GM13977 (cell line): ENCODE measurements at regions not wholly inside any gene's neighbourhood (a gene's known extent, or its start where the extent isn't known, plus 50 kb on each side); places are given as distances from the start of the nearest gene placed in this dataset.

Experiments
- DNase-seq: peaks from one replicate; pipeline ENCODE4 v3.0.0; 2012; ENCODE audit warnings: low spot score
- CTCF ChIP-seq: IDR thresholded peaks from 2 replicates; pipeline ENCODE4 v1.5.1; 2012; ENCODE audit warnings: mild to moderate bottlenecking, control low read depth; ENCODE audit not compliant: insufficient read depth; ENCODE audit errors: extremely low read depth, missing control alignments
- in situ Hi-C: fragments of 300-500 bp; cut with MboI; formaldehyde crosslinking; loops from one replicate; pipeline ENCODE4 v1.12.0; 2022; ENCODE audit warnings: low sequenced_read_pairs, low pct_unique_long_range_greater_than_20kb, mixed read lengths, inconsistent platforms; ENCODE audit not compliant: unreplicated experiment

DNA sequence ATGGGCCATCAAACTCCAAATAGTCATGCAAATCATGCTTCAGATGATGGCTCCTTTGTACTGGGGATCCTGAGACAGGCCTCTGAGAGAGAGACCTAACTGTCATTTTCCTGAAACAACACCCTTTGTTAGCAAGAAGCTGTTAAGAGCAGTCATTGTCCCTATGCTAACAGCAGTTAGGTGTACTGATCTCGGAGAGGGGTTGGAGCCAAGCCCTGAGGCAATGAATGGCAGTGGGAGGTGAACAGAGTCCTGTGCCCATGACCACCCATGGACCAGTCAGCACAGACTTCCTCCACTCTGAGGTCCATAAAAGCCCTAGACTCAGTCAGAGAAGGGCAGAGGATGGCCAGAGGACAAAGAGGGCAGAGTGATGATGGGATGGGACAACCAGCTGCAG, 747.6 kb upstream of the LRFN5 start:
- TF ChIP-seq CTCF: no peak
- DNase-seq: no peak
- in situ Hi-C loops: no loop called here

- in situ Hi-C loops: no loop called here
- no peak for TF ChIP-seq CTCF
- DNase-seq: no peak
Measured at GRCh38 chr14:40855343-40855742, 751.3 kb upstream of the LRFN5 start.

DNA sequence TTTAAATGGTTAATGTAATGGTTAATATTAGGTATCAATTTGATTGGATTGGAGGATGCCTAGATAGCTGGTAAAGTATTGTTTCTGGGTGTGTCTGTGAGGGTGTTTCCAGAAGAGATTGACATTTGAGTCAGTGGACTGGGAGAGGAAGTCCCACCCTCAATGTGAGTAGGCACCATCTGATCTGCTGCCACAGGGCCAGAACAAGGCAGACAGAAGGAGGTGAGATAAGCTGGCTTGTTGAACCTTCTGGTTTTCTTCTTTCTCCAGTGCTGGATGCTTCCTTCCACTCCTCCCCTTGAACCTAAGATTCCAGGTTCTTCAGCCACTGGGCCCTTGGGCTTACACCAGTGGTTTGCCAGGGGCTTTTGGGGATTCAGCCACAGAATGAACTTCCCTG, 756.5 kb upstream of the LRFN5 start:
- in situ Hi-C loops: no loop called here
- no peak for DNase-seq
- TF ChIP-seq CTCF: no peak

- DNase-seq: no peak
- TF ChIP-seq CTCF: no peak
- in situ Hi-C loops: no loop called here
Measured at GRCh38 chr14:40847480-40847879, 759.2 kb upstream of the LRFN5 start.

DNA sequence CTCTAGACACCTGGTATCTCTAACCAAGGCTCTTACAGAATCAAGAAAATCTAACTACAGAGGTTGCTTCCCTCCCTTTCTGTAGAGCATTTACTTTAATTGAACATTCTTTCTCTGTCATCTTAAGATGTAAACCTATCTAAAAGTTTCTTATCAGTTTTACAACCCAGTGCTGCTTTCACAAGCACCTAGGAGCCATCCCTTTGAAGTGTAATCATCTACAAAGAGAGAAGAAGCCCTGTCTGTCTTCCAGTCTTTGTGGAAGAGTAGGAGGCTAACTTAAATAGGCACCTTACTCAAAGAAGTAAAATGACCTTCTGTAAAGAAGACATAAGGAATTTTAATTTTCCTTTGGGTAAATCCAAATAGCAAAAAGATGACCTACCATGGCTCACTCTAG, 763.9 kb upstream of the LRFN5 start:
- no peak for TF ChIP-seq CTCF
- DNase-seq: no peak
- in situ Hi-C loops: no loop called here

- in situ Hi-C loops: no loop called here
- DNase-seq: no peak
- TF ChIP-seq CTCF: no peak
Measured at GRCh38 chr14:40841886-40842285, 764.8 kb upstream of the LRFN5 start.

- no peak for DNase-seq
- in situ Hi-C loops: no loop called here
- TF ChIP-seq CTCF: no peak
Measured at GRCh38 chr14:40838601-40839000, 768.1 kb upstream of the LRFN5 start.
